ENCODE measurements at regions not wholly inside any gene's neighbourhood (a gene's known extent, or its start where the extent isn't known, plus 50 kb on each side); places are given as distances from the start of the nearest gene placed in this dataset.

- Histone ChIP-seq H3K4me1 (no peaks in the 10 kb centered on the region), H3K9me3 (peaks cover 0 to 7% (median 2%) of the 10 kb centered on the region in 3 donors), H3K36me3 (no peaks in the 10 kb centered on the region), H3K4me3 (no peak overlapping the region), H3K27ac (no peak overlapping the region), H3K27me3 (no peaks in the 10 kb centered on the region)
- DNase-seq: no peak
- TF ChIP-seq, protein P1, sequence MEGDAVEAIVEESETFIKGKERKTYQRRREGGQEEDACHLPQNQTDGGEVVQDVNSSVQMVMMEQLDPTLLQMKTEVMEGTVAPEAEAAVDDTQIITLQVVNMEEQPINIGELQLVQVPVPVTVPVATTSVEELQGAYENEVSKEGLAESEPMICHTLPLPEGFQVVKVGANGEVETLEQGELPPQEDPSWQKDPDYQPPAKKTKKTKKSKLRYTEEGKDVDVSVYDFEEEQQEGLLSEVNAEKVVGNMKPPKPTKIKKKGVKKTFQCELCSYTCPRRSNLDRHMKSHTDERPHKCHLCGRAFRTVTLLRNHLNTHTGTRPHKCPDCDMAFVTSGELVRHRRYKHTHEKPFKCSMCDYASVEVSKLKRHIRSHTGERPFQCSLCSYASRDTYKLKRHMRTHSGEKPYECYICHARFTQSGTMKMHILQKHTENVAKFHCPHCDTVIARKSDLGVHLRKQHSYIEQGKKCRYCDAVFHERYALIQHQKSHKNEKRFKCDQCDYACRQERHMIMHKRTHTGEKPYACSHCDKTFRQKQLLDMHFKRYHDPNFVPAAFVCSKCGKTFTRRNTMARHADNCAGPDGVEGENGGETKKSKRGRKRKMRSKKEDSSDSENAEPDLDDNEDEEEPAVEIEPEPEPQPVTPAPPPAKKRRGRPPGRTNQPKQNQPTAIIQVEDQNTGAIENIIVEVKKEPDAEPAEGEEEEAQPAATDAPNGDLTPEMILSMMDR (IDR thresholded peaks at IDR 0.05): no peak
- intact Hi-C loops (cut with DNase I; ENCODE audit: low total_unique reads): no loop called here
Measured at GRCh38 chr1:186557147-186557777, 96.3 kb upstream of the PDC start.

DNA sequence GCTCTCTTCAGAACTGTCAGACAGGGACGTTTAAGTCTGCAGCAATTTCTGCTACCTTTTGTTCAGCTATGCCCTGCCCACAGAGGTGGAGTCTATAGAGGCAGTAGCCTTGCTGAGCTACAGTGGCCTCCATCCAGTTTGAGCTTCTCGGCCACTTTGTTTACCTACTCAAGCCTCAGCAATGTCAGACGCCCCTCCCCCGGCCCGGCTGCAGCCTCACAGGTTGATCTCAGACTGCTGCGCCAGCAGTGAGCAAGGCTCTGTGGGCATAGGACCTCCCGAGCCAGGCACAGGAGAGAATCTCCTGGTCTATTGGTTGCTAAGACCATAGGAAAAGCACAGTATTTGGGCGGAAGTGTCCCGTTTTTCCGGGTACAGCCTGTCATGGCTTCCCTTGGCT, 89.9 kb upstream of the PDC start:
- H3K9me3 ChIP-seq: peaks cover 0 to 12% (median 7%) of the 10 kb centered on the region in 3 donors
- no peaks in the 10 kb centered on the region for H3K36me3 ChIP-seq
- no peak overlapping the region for H3K27ac ChIP-seq
- TF ChIP-seq, protein P1 (IDR thresholded peaks at IDR 0.05): no peak
- H3K4me1 ChIP-seq: no peaks in the 10 kb centered on the region
- H3K27me3 ChIP-seq: no peaks in the 10 kb centered on the region
- no peak for DNase-seq
- no peak overlapping the region for H3K4me3 ChIP-seq
- intact Hi-C loops (cut with DNase I; ENCODE audit: low total_unique reads): no loop called here

DNA sequence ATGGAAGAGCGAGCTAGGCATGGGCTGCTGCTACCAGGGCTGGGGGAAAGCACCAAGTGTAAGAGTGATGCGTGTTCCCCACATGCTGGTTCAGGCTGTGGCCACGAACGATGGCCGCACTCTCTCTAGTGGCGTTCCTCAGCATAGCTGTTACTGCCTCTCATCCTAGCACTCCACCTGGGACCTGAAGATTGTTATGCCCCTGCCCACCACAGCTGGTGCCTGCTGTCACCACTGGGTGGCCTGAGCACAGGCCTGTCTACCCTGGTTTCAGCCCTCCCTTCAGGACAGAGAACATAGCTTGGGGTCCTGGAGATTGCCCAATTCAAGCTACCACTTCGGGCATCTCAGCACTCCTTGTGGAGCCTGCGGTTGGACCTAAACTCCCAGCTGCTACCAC, 80.1 kb upstream of the PDC start:
- Histone ChIP-seq H3K27me3 (no peaks in the 10 kb centered on the region), H3K36me3 (no peaks in the 10 kb centered on the region), H3K27ac (no peak overlapping the region), H3K4me3 (no peak overlapping the region), H3K9me3 (peaks cover 0 to 17% (median 10%) of the 10 kb centered on the region in 3 donors), H3K4me1 (peaks cover 0 to 7% (median 1%) of the 10 kb centered on the region in 4 donors)
- intact Hi-C loops (cut with DNase I; ENCODE audit: low total_unique reads): no loop called here
- DNase-seq: no peak
- TF ChIP-seq, protein P1 (IDR thresholded peaks at IDR 0.05): no peak

DNA sequence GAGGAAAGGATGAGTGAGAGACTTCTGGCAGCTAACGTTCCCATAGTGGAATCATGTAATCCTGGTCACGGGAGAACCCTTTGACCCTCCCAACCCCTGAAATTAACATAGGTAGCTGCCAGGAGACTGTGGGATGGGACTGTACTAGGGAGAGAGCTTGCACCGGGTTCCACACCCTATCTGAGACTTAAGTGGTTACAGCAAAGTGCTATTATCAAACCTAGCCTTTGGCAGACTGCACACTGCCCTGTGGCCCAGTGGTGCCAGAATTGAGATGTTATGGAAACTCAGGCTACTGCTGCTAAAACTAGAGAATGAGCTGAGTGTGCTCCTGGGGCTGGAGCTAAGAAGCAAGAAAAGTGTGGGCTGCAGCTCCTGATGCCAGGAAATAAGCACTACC, 79.6 kb upstream of the PDC start:
- Histone ChIP-seq H3K27ac (no peak overlapping the region), H3K36me3 (no peaks in the 10 kb centered on the region), H3K27me3 (no peaks in the 10 kb centered on the region), H3K9me3 (peaks cover 0 to 17% (median 10%) of the 10 kb centered on the region in 3 donors), H3K4me1 (peaks cover 0 to 12% (median 1%) of the 10 kb centered on the region in 4 donors), H3K4me3 (no peak overlapping the region)
- no peak for DNase-seq
- intact Hi-C loops (cut with DNase I; ENCODE audit: low total_unique reads): no loop called here
- TF ChIP-seq, protein P1 (IDR thresholded peaks at IDR 0.05): no peak

- Histone ChIP-seq H3K4me1 (peaks cover 0 to 15% (median 1%) of the 10 kb centered on the region in 4 donors), H3K4me3 (no peak overlapping the region), H3K27me3 (no peaks in the 10 kb centered on the region), H3K27ac (no peak overlapping the region), H3K36me3 (no peaks in the 10 kb centered on the region), H3K9me3 (peaks cover 0 to under 1% (median 0%) of the 10 kb centered on the region in 3 donors)
- TF ChIP-seq, protein P1 (IDR thresholded peaks at IDR 0.05): no peak
- intact Hi-C loops (cut with DNase I; ENCODE audit: low total_unique reads): no loop called here
- no peak for DNase-seq
Measured at GRCh38 chr1:186536273-186536890, 75.5 kb upstream of the PDC start.

Data from tibial artery (tissue), 4 donors.